NK-92 (cell line): ENCODE measurements at regions not wholly inside any gene's neighbourhood (a gene's known extent, or its start where the extent isn't known, plus 50 kb on each side); places are given as distances from the start of the nearest gene placed in this dataset.

Experiments used
- DNase-seq: peaks from one replicate; lab custom pipeline; 2025; ENCODE audit not compliant: unreplicated experiment; lab: John Stamatoyannopoulos, UW

DNA sequence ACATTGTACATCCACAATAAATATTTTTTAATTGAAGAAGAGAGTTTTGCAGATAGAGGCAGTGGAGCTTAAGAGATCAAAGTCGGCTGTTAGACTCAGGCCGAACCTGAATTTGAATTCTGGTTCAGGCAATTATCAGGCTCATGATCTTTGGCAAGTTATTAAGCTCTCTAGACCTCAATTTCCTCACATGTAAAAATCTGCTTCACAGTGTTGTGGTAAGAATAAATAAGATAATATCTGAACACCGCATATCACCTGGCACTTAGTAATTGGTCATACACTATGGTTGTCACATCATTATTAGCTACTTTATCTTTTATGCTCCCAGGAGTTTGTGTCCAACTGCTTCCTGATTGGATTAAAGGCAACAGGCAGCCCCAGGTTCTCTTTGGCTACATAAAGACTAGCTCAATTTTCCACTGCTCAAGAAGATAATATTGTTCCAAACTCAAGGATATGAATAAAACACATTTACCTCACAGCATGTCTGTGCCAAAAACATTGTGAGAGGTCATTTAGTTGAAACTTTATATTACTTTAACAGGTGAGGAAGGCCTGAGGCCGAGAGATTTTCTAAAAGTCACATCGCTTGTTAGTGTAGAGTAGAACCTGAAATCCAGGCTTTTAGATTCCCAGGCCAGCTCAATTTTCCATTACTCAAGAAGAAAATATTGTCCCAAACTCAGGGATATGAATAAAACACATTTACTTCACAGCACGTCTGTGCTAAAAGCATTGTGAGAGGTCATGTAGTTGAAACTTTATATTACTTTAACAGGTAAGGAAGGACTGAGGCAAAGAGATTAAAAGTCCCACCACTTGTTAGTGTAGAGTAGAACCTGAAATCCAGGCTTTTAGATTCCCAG lies 289.2 kb upstream of the PTGER4 start:
- DNase-seq = no peak

DNA sequence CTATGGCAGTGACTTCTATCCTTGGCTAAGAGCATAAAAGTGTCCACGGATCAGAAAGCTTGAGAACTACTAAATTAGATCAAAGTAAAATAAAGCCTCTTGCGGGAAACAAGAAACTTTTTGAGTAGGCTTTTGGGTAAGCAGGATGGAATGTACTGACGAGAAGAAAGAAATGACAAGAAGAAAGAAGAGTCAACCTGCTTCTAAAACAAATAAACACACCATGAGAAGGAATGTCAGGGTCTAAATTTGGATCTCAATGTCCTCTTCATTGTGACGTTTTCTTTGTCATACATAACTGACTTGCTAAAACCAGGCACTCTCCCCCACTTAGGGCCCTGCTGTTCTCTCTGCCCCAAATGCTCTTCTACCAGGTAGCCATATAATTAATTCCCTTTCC lies 290.1 kb upstream of the PTGER4 start:
- no peak for DNase-seq

DNA sequence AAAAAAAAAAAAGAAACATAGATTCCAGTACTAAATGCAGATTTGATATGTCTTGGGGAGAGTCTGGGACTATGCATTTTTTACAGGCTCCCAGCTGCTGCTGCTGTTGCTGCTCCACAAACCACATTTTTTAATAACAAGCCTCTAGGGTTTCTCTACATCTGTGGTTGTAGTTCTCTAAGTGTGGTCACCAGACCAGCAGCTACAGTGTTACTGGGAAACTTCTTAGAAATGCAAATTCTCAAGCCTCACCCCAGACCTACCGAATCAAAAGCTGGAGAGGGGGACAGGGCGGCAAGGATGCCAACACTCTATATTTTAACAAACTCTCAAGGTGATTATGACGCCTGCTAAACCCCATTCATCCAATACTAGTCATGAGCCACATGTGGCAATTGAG lies 293.4 kb upstream of the PTGER4 start:
- DNase-seq = no peak

- no peak for DNase-seq
Measured at GRCh38 chr5:40385544-40385943, 294.2 kb upstream of the PTGER4 start.

GRCh38 chr5:40384782-40385390 lies 294.8 kb upstream of the PTGER4 start:
- DNase-seq = no peak

GRCh38 chr5:40383749-40384651 lies 295.7 kb upstream of the PTGER4 start:
- DNase-seq = no peak

DNA sequence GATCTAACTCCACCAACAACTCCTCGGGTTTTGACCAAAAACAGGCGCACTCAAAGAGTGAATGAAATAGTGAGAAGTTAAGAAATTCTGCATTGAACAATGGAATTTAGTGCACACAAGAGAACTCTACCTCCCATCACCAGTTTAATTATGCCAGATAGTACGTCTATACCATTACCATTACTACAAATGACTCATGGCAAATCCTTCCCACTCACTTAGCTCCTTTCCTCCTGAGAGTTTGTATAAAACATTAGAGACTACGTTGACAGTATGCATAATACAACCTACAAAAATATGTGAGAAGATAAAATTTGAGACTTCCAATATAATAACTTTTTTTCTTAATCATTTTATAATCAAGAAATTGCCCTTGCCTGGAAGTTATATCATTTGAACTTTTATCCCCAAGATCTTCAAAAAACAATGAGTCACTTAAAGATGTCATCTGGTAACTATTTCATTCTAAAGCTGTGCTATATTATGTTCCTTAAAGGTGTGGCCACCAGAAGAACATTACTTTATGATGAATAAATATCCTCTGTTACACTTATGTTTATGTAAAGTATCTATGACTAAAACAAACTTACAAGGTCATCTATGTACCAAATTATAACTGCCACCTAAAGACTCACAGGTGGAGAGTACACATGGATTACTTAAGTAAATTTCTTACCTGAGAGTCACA lies 297.9 kb upstream of the PTGER4 start:
- no peak for DNase-seq

- DNase-seq = no peak
Measured at GRCh38 chr5:40381016-40381415, 298.7 kb upstream of the PTGER4 start.

- DNase-seq = no peak
Measured at GRCh38 chr5:40378396-40379177, 301.1 kb upstream of the PTGER4 start.

- no peak for DNase-seq
Measured at GRCh38 chr5:40376566-40376965, 303.1 kb upstream of the PTGER4 start.

GRCh38 chr5:40374853-40375252 lies 304.9 kb upstream of the PTGER4 start:
- no peak for DNase-seq

DNA sequence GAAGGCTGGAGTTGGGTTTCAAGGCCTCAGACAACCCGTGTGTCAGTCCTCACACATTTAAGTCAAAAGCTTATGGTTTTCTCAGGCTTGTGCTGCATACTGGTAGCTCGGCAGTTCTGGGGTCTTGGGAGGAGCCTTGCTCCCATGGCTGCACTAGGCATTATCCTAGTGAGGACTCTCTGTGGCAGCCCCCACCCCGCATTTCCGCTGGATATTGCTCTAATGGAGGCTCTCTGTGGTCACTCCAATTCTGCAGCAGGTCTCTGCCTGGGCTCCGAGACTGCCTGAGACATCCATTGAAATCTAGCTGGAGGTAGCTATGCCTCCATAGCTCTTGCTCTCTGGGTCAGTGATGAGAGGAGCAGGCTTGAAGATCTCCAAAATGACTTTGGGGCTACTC lies 311.5 kb upstream of the PTGER4 start:
- DNase-seq = no peak

- DNase-seq = no peak
Measured at GRCh38 chr5:40367255-40367654, 312.5 kb upstream of the PTGER4 start.

- DNase-seq = no peak
Measured at GRCh38 chr5:40365342-40366330, 314.1 kb upstream of the PTGER4 start.

DNA sequence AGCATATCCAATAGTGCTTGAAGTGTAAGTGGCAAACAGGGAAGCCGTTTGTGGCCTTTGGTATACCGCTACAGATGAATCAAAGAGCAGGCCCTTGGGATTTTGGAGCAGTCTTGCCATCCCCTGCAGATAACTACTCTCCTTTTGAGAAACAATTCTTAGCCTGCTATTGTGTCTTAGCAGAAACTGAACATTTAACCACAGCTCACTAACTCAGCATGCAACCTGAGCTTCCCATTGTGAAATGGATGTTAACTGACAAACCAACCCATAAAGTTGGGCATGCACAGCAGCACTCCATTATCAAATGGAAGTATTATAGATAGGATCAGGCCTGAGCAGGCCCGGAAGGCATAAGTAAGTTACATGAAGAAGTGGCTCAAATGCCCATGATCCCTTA lies 315.3 kb upstream of the PTGER4 start:
- DNase-seq = no peak

GRCh38 chr5:40361378-40361777 lies 318.3 kb upstream of the PTGER4 start:
- no peak for DNase-seq

DNA sequence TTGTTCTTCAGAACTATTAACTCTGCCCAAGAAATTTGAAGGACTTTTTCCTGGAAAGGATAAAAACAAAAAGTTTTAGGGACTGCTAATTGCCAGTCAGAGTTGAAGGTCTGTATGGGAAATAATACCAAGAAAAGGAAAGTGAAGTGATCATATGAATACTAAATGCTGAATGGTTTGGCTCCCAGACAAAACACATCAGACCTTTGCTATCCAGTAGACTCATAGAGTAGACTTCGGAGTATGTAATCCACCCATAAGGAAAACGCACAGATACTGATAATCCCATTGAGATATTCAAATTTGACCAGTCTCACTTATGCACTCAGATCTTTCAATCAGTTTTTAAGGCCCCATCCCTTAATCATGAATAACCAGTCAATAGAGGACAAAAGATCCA lies 319.0 kb upstream of the PTGER4 start:
- DNase-seq = no peak

DNA sequence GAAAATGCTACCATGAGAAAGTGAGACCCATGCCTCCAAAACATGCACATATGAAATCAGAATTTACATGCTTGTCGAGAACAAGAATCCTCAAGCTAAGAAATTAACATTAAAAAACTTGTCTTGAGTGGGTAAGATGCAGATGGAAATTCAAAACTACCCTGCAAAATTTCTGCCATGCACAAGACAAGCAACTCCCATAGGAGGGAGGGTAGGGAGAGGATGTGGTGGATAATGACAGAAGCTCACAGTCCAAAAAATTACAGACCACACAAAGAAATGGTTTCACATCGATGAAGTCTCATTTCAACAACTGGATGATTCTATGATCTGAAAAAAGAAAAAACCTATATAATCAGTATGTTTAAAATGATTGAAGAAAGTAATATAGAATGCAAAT lies 319.9 kb upstream of the PTGER4 start:
- no peak for DNase-seq

GRCh38 chr5:40359093-40359492 lies 320.6 kb upstream of the PTGER4 start:
- DNase-seq = no peak
